BE2C (cell line): ENCODE measurements at regions not wholly inside any gene's neighbourhood (a gene's known extent, or its start where the extent isn't known, plus 50 kb on each side); places are given as distances from the start of the nearest gene placed in this dataset.
"Not testable (repeated sequence)": the region's sequence is repeated elsewhere in the genome, so short reads cannot be mapped to it uniquely, and the experiment has no call there.

Experiments
- DNase-seq: peaks from one replicate; pipeline ENCODE4 v3.0.0-alpha.2; 2020
- H3K27me3 ChIP-seq: fragments of 250-450 bp; sonication (Bioruptor Pico); 2 replicates; pipeline ENCODE4 v1.5.1; 2020; ENCODE audit warnings: mild to moderate bottlenecking
- H3K36me3 ChIP-seq: fragments of 250-450 bp; sonication (Bioruptor Pico); 2 replicates; pipeline ENCODE4 v1.5.1; 2020; ENCODE audit warnings: mild to moderate bottlenecking
- H3K4me1 ChIP-seq: fragments of 250-450 bp; sonication (Bioruptor Pico); 2 replicates; pipeline ENCODE4 v1.5.1; 2020
- H3K4me3 ChIP-seq: 2 replicates; pipeline ENCODE4 v1.5.1; 2011; ENCODE audit warnings: low read depth, low read length
- H3K9me3 ChIP-seq: fragments of 250-450 bp; sonication (Bioruptor Pico); 2 replicates; pipeline ENCODE4 v1.5.1; 2020
- TF ChIP-seq, protein P1 (sequence below): IDR thresholded peaks from 2 replicates; pipeline ENCODE4 v1.5.1; 2012; ENCODE audit warnings: mild to moderate bottlenecking, low read depth, low read length

DNA sequence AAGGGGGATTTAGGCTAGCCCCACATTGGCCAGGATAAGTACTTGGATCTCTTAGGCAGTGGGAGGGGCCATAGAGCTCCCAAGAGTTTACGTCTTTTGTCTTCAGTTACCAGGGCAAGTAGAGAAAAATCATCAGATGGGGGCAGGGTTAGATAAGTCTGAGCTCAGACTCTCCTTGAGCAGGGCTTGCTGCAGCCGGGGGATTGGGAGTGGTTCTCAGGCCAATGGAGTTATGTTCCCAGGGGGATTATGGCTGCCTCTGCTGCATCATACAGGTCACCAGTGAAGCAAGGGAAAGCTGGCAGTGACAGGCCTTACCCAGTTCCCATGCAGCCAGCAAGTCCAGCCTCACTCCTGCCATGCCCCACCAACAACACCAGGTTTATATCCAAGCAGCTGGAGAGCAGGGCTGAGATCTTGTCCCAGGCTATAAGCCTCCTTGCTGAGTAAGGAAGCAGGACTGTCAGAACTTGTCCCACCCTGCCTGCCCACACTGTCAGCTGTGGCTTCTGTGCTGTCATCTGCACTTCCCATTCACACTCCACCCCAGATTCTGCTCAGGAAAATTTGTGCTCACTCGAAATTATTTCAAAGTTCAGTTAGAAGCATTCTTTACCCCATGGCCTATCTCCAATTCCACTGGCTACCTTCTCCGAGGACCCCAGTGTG, 215.3 kb downstream of the FAM43A start:
- TF ChIP-seq, protein P1, sequence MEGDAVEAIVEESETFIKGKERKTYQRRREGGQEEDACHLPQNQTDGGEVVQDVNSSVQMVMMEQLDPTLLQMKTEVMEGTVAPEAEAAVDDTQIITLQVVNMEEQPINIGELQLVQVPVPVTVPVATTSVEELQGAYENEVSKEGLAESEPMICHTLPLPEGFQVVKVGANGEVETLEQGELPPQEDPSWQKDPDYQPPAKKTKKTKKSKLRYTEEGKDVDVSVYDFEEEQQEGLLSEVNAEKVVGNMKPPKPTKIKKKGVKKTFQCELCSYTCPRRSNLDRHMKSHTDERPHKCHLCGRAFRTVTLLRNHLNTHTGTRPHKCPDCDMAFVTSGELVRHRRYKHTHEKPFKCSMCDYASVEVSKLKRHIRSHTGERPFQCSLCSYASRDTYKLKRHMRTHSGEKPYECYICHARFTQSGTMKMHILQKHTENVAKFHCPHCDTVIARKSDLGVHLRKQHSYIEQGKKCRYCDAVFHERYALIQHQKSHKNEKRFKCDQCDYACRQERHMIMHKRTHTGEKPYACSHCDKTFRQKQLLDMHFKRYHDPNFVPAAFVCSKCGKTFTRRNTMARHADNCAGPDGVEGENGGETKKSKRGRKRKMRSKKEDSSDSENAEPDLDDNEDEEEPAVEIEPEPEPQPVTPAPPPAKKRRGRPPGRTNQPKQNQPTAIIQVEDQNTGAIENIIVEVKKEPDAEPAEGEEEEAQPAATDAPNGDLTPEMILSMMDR = no peak
- no peaks in the 10 kb centered on the region; the same call in 1 of the 2 replicates for H3K4me1 ChIP-seq
- H3K27me3 ChIP-seq = no peaks in the 10 kb centered on the region
- no peak for DNase-seq
- no peak overlapping the region for H3K4me3 ChIP-seq
- no peaks in the 10 kb centered on the region for H3K9me3 ChIP-seq
- no peaks in the 10 kb centered on the region for H3K36me3 ChIP-seq

DNA sequence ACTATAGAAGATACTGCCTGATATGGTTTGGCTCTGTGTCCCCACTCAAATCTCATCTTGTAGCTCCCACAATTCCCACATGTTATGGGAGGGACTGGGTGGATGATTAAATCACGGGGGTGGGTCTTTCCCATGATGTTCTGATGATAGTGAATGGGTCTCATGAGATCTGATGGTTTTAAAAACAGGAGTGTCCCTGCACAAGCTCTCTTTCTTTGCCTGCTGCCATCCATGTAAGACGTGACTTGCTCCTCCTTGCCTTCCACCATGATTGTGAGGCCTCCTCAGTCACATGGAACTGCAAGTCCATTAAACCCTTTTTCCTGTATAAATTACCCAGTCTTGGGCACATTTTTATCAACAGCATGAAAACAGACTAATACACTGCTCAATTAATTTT, 217.8 kb downstream of the FAM43A start:
- not testable (repeated sequence) for H3K27me3 ChIP-seq, H3K9me3 ChIP-seq, DNase-seq, H3K4me3 ChIP-seq, H3K36me3 ChIP-seq, H3K4me1 ChIP-seq

DNA sequence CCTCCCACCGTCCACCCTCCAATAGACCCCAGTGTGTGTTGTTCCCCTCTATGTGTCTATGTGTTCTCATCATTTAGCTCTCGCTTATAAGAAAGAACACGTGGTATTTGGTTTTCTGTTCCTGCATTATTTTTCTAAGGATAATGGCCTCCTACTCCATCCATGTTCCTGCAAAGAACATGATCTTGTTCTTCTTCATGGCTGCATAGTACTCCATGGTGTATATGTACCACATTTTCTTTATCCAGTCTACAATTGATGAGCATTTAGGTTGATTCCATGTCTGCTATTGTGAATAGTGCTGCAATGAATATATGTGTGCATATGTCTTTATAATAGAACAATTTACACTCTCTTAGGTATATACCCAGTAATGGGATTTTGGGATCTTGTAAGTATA, 219.3 kb downstream of the FAM43A start:
- H3K4me3 ChIP-seq, H3K36me3 ChIP-seq, H3K9me3 ChIP-seq, H3K4me1 ChIP-seq, DNase-seq, H3K27me3 ChIP-seq: not testable (repeated sequence)

DNA sequence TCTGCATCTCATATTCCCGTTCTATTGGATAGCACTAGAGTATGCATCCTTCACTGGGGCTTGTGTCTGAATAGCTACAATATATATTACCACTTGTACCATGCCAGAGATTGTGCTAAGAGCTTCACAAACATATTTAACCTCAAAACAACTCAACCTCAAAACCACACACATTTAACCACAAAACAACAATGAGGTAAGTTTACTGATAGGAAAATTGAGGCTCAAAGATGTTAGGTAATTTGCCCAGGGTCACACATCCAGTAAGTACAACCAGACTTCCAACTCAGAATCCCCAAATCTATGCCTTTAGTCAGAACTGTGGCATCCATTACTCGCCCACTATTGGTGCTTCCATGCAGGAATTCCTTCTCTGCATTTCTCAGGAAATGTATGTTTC, 220.0 kb downstream of the FAM43A start:
- Histone ChIP-seq H3K4me1 (no peaks in the 10 kb centered on the region), H3K9me3 (no peaks in the 10 kb centered on the region), H3K4me3 (no peak overlapping the region), H3K36me3 (no peaks in the 10 kb centered on the region), H3K27me3 (no peaks in the 10 kb centered on the region)
- TF ChIP-seq, protein P1 = no peak
- no peak for DNase-seq

DNA sequence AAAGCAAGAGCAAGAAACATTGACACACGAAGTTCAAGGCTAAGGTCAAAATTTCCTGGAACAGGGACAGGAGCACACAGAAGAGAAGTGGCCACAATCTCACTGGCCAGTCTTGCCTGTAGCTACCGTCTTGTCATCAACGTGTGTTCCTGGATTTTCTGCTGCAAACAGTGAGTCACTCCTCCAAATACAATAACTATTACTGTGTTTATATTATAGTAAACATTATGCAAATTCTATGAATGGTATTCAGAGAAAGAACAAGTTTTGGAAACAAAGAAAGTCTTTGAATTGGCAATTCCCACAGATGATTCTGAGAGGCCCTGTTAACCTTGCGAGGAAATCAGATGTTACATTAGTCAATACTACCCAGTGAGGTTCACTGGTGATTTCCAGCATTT, 220.5 kb downstream of the FAM43A start:
- no peaks in the 10 kb centered on the region for H3K9me3 ChIP-seq
- H3K36me3 ChIP-seq = no peaks in the 10 kb centered on the region
- TF ChIP-seq, protein P1 = no peak
- H3K27me3 ChIP-seq = no peaks in the 10 kb centered on the region
- no peak overlapping the region for H3K4me3 ChIP-seq
- H3K4me1 ChIP-seq = no peaks in the 10 kb centered on the region
- no peak for DNase-seq

DNA sequence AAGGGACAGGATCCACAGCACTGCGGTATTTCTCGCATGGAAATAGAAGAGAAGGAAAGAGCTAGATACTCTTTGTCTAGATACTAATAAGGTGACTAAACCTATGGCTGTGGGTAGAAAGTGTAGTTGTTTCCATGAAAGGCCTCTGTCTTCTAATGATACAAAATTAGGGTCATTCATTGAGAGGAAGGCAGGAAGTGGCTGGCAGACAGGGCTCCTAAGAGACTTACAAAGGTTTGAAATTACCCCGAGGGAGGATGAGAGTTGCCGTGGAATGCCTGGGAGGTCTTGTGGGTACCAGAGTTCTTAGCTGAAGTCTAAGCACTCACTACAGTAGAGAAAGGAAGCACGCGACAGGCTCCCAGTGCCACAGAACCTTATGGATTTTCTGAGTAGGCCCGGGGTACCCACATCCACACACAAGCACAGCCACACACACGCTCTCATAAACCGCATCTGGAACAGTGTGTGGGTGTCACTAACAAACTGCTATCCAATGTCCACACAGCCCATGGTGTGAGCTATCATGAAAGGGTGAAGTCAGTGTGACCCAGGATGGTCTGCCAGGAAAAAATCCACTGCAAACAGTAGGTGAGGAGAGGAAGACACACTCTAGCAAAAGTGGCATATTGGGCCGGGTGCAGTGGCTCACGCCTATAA, 221.4 kb downstream of the FAM43A start:
- H3K4me1 ChIP-seq = no peaks in the 10 kb centered on the region
- H3K9me3 ChIP-seq = no peaks in the 10 kb centered on the region
- H3K27me3 ChIP-seq = no peaks in the 10 kb centered on the region
- no peak for DNase-seq
- H3K4me3 ChIP-seq = no peak overlapping the region
- TF ChIP-seq, protein P1 = no peak
- H3K36me3 ChIP-seq = no peaks in the 10 kb centered on the region

DNA sequence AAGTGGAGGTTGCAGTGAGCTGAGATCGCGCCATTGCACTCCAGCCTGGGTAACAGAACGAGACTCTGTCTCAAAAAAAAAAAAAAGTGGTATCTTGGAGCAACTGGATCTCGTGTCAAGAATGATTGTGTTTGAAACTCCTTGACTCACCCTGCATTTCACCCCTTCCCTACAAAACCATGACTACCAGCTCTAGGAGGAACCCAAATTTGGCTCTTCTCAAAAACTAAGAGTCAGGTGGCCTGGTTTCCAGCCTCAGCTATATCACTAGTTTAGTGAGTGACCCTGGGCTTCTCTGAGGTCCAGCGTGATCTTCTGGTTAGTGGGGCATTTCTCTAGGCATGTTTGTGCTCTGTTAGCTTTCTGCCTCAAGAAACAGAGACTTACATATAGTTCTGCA, 222.1 kb downstream of the FAM43A start:
- DNase-seq = no peak
- Histone ChIP-seq H3K9me3 (no peaks in the 10 kb centered on the region), H3K27me3 (no peaks in the 10 kb centered on the region), H3K36me3 (no peaks in the 10 kb centered on the region), H3K4me3 (no peak overlapping the region), H3K4me1 (no peaks in the 10 kb centered on the region)
- TF ChIP-seq, protein P1 = no peak
